Hindlimb muscle (tissue), 1 donor: ENCODE measurements at regions not wholly inside any gene's neighbourhood (a gene's known extent, or its start where the extent isn't known, plus 50 kb on each side); places are given as distances from the start of the nearest gene placed in this dataset.
"Not testable (repeated sequence)": the region's sequence is repeated elsewhere in the genome, so short reads cannot be mapped to it uniquely, and the experiment has no call there.

ENCODE experiments used
- DNase-seq: peaks from one replicate; pipeline ENCODE4 v3.0.0-alpha.2; 2013

DNA sequence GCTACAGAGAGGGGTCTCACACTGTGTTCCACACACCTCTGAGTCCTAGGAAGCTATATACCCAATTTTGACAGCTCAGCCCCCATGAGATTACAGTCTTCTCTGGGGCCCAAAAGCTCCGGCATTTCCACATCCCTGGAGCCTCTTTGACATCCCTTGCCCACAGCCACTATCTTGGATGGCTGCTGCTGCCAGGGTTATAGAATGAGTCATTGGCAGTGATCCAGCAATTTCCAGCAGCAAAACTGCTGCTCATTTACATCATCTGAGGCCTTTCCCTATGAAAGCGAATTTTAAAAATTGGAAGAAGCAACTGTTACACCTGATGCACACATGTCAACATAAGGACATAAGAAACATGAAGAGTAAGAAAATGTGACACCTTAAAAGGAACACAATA is 590.7 kb downstream of the MEI4 start:
- DNase-seq, result no peak

GRCh38 chr6:78251931-78252330 is 599.1 kb downstream of the MEI4 start:
- no peak for DNase-seq

DNA sequence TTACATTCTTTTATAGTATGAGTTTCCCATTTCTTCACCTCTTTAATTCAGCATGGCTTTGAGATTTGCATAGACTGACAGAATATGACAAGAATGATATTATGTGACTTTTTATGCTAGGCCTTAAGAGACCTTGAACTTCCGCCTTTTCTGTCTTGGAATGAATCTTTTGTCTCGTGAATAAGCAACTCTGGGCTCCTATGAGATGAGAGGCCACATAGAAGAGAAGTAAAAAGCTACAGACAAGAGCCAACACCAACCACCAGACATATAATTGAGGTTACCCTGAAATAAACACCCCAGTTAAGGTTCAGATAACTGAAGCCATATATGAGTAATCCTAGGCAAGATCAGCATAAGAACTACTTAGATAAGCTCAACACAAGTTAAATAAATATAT is 600.8 kb downstream of the MEI4 start:
- DNase-seq, result no peak

DNA sequence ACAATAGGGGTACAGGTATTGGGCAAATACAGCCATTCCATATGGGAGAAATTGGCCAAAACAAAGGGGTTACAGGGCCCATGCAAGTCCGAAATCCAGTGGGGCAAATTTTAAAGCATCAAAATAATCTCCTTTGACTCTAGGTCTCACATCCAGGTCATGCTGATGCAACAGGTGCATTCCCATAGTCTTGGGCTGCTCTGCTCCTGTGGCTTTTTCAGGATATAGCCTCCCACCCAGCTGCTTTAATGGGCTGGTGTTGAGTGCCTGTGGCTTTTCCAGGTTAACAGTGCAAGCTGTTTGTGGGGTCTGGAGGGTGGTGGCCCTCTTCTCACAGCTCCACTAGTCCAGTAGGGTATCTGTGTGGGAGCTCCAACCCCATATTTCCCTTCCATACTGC is 607.1 kb downstream of the MEI4 start:
- DNase-seq, result no peak

- not testable (repeated sequence) for DNase-seq
Measured at GRCh38 chr6:78260427-78260826, 606.9 kb upstream of the IRAK1BP1 start.

GRCh38 chr6:78268591-78269452 is 598.5 kb upstream of the IRAK1BP1 start:
- no peak for DNase-seq

- DNase-seq, result no peak
Measured at GRCh38 chr6:78300885-78301284, 566.5 kb upstream of the IRAK1BP1 start.

DNA sequence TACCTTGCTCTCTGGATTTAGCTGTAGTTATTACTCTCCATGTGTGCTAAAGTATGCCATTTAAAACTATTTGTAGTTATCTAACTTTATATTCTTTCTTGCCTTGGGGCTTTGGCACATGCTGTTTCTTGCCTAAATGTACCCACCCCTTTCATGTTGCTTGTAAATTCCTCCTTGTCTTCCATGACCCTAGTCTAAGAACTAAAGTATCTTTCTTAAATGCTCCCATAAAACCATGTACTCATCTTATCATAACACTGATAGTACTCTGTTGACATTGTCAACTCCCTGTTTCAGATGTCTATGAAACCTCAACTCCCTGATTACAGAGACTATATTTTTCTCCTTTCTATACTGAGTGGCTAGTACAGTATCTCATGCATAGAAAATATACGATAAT is 564.9 kb upstream of the IRAK1BP1 start:
- no peak for DNase-seq

DNA sequence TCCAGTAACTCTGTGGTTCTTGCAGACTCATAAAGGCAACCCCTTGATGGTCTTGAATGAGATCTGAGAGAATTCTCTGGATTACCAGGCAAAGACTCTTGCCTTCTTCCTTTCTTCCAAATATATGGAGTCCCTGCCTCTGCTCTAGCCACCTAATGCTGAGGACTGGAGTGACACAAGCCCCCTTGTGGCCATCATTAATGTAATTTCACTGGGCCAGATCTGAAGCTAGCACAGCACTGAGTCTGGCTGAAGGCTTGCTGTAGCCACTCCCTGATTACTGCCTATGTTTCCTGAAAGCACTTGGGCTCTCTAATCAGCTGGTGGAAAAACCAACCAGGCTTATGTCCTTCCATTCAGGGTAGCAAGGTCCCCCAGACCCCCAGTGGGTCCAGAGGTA is 559.3 kb upstream of the IRAK1BP1 start:
- DNase-seq, result no peak

DNA sequence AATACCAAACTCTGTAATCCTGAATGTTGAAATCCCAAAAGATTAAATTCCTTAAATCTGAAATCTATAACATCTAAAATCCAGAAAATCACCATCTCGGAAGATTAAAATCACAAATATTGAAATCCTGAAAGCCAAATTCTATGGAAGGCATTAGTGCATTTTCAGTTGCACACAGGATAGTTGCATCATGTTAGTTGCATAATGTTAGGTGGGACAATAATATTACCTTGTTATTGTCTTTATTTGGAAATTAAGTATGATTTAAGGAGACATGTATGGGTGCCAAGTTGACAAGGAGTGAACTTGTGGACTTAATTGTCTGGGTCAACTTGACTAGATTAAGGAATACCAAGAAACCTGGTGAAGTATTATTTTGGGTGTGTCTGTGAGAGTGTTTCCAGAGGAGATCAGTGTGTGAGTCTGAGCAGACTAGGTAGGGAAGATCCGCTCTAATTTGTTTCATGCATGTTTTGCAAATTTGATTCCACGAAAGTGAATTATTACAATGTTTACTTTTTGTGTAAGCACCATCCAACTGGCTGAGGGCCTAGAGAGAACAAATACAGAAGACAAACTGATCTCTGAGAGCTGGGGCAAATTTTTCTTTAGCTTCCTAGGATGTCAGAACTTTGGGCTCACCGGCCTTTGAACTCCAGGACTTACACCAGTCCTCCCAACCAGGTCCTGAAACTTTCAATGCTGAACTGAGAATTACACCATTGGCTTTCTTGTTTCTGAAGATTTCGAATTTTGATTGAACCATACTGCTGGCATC is 545.1 kb upstream of the IRAK1BP1 start:
- no peak for DNase-seq

GRCh38 chr6:78324213-78324612 is 543.1 kb upstream of the IRAK1BP1 start:
- no peak for DNase-seq

DNA sequence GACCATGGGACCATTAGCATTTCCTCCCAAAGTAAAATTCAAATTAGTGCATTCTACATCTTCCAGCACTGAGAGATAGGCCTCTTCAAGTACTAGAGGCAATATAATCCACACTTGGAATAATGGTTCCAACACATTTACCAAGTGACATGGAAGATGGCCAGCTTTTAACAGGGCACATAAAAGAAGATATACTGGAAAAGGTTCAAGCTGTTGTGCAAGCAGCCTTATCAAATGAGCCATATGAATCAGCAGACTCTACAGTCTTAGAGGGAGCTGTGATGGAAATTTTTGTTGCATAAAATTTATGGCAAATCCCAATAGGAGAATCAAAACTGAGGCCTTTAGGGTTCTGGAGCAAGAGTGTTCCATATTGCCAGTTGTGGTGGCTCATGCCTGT is 526.6 kb upstream of the IRAK1BP1 start:
- DNase-seq, result no peak

DNA sequence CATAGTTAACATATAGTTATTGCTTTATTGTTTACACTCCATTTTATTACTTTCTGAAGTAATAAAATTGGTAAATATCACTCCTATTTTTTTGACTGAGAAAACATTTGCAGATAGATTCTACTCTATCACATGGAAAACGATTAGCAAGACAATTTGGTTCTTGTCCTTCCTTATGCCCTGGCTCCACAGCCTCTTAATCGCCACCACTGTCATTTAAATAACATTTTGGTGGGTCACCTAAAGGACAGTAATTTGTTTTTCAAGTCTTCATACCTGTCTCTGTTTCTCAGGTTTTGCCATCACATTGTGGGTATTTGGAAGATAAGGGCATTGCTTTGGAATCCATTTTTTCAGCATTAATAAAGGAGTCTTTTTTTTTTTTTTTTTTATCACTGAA is 521.5 kb upstream of the IRAK1BP1 start:
- no peak for DNase-seq

- DNase-seq, result no peak
Measured at GRCh38 chr6:78347191-78347916, 520.0 kb upstream of the IRAK1BP1 start.

- DNase-seq, result no peak
Measured at GRCh38 chr6:78353040-78353439, 514.3 kb upstream of the IRAK1BP1 start.

- DNase-seq, result no peak
Measured at GRCh38 chr6:78363688-78364087, 503.7 kb upstream of the IRAK1BP1 start.

- no peak for DNase-seq
Measured at GRCh38 chr6:78365473-78365872, 501.9 kb upstream of the IRAK1BP1 start.

- DNase-seq, result no peak
Measured at GRCh38 chr6:78377056-78377455, 490.3 kb upstream of the IRAK1BP1 start.

GRCh38 chr6:78379982-78380381 is 487.4 kb upstream of the IRAK1BP1 start:
- DNase-seq, result no peak

- DNase-seq, result no peak
Measured at GRCh38 chr6:78380541-78380940, 486.8 kb upstream of the IRAK1BP1 start.

DNA sequence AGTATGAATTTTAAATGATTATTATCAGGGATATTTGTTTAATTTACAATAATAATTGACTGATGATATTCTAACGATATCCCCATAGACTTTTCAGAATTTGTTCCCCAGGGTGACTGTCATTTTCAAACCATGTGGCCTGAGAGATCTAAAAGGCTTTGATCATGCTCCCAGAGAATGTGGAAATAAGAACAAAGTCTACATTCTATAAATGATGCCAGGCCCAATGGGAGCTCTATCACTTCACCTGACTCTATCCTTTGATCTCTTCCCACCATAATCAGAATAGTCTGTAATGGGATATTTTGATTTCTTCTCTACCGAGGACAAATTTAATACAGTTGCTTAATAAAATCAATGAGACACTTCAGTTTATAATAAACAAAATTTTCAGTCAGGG is 483.4 kb upstream of the IRAK1BP1 start:
- DNase-seq, result no peak

- DNase-seq, result not testable (repeated sequence)
Measured at GRCh38 chr6:78386854-78387253, 480.5 kb upstream of the IRAK1BP1 start.

DNA sequence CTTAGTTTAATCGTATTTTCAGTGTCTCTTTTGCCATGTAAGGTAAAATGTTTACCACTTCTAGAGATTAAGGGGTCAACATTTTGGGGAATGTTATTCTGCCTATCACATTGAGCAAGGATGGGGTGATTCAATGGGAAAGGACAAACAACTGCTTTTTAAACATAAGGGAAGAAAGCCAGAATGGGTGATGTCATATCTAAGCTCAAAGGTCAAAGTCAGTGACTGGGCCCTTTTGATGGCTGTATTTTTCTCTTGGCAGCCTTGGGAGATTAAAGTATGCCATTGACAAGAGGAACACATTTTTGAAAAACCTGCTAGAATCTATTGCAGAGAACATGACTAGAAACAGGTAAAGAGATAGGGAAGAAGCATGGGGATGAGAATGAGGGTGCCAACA is 477.3 kb upstream of the IRAK1BP1 start:
- DNase-seq, result no peak
